GM12865 (cell line): ENCODE measurements at regions not wholly inside any gene's neighbourhood (a gene's known extent, or its start where the extent isn't known, plus 50 kb on each side); places are given as distances from the start of the nearest gene placed in this dataset.

Source experiments
- DNase-seq: peaks from one replicate; pipeline ENCODE4 v3.0.0; 2010; ENCODE audit warnings: low read depth
- H3K4me3 ChIP-seq: 2 replicates; pipeline ENCODE4 v1.5.1; 2011; ENCODE audit warnings: mild to moderate bottlenecking, low read depth, low read length, control low read depth
- TF ChIP-seq, protein P1 (sequence below): IDR thresholded peaks from 2 replicates; pipeline ENCODE4 v1.5.1; 2011; ENCODE audit warnings: low read length, control low read depth, low read depth, inconsistent platforms; ENCODE audit not compliant: insufficient read depth; ENCODE audit errors: missing control alignments

DNA sequence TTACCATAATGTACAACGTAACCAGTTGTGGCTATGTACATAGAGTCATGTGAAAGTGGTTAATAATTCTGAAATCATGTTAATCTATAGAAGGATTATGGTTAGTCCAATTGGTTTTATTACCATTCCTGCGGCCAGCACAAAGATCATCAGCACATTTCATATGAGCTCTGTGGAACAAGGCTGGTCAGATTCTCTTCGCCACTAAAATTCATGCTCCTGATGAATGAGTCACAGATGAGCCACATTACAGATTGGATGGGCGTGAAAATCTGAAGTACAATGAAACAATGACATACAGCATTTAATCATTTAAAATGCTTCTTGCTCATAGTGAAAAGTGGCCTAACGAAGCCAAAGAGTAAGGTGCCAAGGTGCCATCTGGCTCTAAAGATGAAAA lies 716.2 kb upstream of the PHF14 start:
- no peak for DNase-seq
- TF ChIP-seq, protein P1, sequence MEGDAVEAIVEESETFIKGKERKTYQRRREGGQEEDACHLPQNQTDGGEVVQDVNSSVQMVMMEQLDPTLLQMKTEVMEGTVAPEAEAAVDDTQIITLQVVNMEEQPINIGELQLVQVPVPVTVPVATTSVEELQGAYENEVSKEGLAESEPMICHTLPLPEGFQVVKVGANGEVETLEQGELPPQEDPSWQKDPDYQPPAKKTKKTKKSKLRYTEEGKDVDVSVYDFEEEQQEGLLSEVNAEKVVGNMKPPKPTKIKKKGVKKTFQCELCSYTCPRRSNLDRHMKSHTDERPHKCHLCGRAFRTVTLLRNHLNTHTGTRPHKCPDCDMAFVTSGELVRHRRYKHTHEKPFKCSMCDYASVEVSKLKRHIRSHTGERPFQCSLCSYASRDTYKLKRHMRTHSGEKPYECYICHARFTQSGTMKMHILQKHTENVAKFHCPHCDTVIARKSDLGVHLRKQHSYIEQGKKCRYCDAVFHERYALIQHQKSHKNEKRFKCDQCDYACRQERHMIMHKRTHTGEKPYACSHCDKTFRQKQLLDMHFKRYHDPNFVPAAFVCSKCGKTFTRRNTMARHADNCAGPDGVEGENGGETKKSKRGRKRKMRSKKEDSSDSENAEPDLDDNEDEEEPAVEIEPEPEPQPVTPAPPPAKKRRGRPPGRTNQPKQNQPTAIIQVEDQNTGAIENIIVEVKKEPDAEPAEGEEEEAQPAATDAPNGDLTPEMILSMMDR, result no peak
- no peak overlapping the region for H3K4me3 ChIP-seq

DNA sequence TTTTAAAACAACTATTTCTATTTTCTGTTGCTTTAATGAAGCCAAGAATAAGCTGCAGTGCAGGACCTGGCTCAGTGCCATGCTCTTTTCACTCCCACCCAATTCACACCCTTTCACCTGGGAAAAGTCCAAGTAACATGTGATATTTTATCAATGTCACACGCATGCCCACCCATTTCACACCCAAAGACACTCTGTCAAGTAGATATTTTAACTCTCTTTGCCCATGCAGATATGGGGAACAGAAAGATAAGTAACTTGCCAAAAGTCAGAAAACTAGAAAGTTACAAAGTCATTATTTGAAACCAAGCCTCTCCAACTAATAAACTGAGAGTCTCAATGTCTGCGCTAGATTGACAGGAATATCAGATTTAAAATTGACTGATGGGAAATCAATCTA lies 706.7 kb upstream of the PHF14 start:
- DNase-seq, result no peak
- H3K4me3 ChIP-seq, result no peak overlapping the region
- TF ChIP-seq, protein P1, result no peak

DNA sequence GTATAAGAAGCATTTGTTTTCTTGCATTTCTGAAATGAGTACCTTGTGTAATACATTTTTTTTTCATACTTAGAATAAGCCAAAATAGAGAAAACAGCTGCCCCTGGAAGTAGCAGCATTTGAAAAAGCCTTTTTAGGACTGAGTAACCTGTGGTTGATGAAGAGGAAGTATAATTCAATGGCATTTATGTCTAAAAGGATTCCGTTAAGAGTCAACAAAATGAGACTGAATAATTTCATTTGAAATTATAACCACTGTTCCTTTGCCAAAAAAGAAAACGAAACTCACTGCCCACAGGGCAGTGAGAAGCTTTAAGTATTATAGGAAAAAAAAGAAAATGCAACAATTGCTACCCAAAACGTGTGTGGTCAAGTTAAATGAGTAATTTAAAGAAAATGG lies 705.6 kb upstream of the PHF14 start:
- no peak for DNase-seq
- TF ChIP-seq, protein P1, result no peak
- H3K4me3 ChIP-seq, result no peak overlapping the region

DNA sequence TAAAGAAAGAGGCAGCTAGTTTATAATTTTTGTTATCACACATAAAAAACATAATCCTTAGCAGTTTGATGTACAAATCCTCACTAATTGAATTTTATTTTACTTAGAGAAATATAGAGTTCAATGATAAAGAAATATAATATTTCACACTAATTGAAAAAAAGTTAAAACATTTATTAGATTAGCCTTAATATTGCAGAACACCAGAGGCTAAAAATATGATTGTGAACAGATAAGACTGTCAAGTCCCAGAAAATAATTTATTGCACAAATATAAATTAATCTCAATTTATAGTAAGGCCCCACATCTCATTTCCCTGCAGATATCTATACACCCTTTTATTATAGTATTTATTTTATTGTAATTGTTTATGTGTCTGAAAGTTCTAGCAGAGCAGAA lies 690.8 kb upstream of the PHF14 start:
- H3K4me3 ChIP-seq, result no peak overlapping the region
- TF ChIP-seq, protein P1, result no peak
- no peak for DNase-seq

DNA sequence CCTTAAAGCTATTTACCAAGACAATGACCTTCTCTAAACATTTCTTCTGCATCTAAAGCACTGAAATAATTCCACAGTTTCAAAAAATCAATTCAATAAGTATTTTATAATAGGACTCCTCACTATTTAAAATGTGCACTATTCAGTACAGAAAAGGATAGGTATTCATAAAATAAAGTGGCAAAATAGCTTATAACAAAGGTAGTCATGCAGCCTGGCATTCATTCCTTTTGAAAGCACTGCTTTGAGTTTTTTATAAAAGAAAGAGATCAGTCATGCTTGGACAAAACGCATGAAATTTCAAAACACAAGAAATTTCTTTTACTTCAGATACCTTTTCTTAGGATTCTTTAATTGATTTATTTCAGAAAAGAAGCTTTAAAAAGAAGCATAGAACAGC lies 689.7 kb upstream of the PHF14 start:
- no peak for DNase-seq
- TF ChIP-seq, protein P1, result no peak
- H3K4me3 ChIP-seq, result no peak overlapping the region

DNA sequence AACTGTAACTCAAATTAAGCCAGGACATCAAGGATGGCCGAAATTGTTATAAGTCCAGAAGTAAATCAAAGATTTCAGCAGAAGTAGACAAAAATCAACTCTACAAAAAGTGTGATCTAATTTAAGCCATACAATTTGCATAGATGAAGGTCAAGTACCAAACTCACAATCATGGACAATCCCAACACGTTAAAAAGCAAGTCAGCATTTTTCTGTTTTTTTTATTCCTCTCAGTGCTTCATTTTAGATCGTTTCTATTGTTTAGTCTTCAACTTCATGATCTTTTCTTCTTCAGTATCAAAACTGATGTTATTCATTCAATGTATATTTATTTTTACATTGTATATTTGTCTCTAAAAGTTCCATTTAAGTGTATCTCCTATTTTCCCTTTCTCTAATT lies 674.3 kb upstream of the PHF14 start:
- TF ChIP-seq, protein P1, result no peak
- H3K4me3 ChIP-seq, result no peak overlapping the region
- no peak for DNase-seq

DNA sequence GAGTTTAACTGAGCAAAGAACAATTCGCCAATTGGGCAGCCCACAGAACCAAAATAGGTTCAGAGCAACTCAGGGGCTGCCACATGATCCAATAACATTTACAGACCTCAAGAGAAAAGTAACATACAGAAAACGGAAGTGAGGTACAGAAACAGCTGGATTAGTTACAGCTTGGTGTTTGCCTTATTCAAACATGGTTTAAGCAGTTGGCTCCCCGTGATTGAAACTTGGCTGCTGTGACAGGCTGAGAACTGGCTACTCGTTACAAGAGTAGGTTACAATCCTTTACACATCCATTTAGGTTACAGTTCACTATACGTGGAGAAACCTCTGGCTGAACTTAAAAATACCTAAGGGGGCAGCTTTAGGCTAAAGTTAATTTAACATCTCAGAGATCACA lies 673.1 kb upstream of the PHF14 start:
- TF ChIP-seq, protein P1, result no peak
- DNase-seq, result peak; percentile 32
- H3K4me3 ChIP-seq, result no peak overlapping the region
